HUES64 (cell line): ENCODE measurements at regions not wholly inside any gene's neighbourhood (a gene's known extent, or its start where the extent isn't known, plus 50 kb on each side); places are given as distances from the start of the nearest gene placed in this dataset.

Experiments used
- H3K27ac ChIP-seq: 2 replicates; pipeline ENCODE4 v1.7.0; 2013; ENCODE audit warnings: low read depth, low read length, inconsistent platforms
- H3K27me3 ChIP-seq: 2 replicates; pipeline ENCODE4 v1.6.1; 2013; ENCODE audit warnings: mild to moderate bottlenecking, low read length; ENCODE audit not compliant: insufficient read depth
- H3K36me3 ChIP-seq: 2 replicates; pipeline ENCODE4 v1.6.1; 2013; ENCODE audit warnings: mild to moderate bottlenecking, low read length; ENCODE audit not compliant: insufficient read depth
- H3K4me1 ChIP-seq: 2 replicates; pipeline ENCODE4 v1.6.1; 2013; ENCODE audit warnings: mild to moderate bottlenecking, low read length, moderate library complexity; ENCODE audit not compliant: insufficient read depth
- H3K4me3 ChIP-seq: 2 replicates; pipeline ENCODE4 v1.5.1; 2013; ENCODE audit warnings: mild to moderate bottlenecking, low read length, moderate library complexity
- H3K9ac ChIP-seq: 2 replicates; pipeline ENCODE4 v1.6.1; 2013; ENCODE audit warnings: mild to moderate bottlenecking, low read depth, low read length
- H3K9me3 ChIP-seq: 2 replicates; pipeline ENCODE4 v1.6.1; 2013; ENCODE audit warnings: low read depth, low read length; ENCODE audit not compliant: insufficient read depth
- WGBS: fragments of 150-250, 120-280 bp; methylation state at CpG from one replicate; pipeline ENCODE4 v1.1.7; 2013; ENCODE audit warnings: missing lambda C conversion rate; 5-methylcytosine and 5-hydroxymethylcytosine counted together

GRCh38 chr12:126509572-126509971, 1444.3 kb downstream of the AACS start:
- Histone ChIP-seq H3K9me3 (no peaks in the 10 kb centered on the region), H3K4me3 (no peak overlapping the region), H3K36me3 (no peaks in the 10 kb centered on the region), H3K27ac (no peak overlapping the region), H3K4me1 (no peaks in the 10 kb centered on the region; the same call in 1 of the 2 replicates), H3K9ac (no peak overlapping the region), H3K27me3 (no peaks in the 10 kb centered on the region)
- WGBS = 64% methylated on average over 3 of the region's 4 CpGs

GRCh38 chr12:126510630-126511029, 1445.4 kb downstream of the AACS start:
- Histone ChIP-seq H3K27ac (no peak overlapping the region), H3K4me3 (no peak overlapping the region), H3K27me3 (no peaks in the 10 kb centered on the region), H3K9ac (no peak overlapping the region), H3K4me1 (no peaks in the 10 kb centered on the region; the same call in 1 of the 2 replicates), H3K36me3 (no peaks in the 10 kb centered on the region), H3K9me3 (no peaks in the 10 kb centered on the region)
- 97% methylated on average over 5 of the region's 5 CpGs for WGBS

- Histone ChIP-seq H3K36me3 (no peaks in the 10 kb centered on the region), H3K4me3 (no peak overlapping the region), H3K27ac (no peak overlapping the region), H3K9ac (no peak overlapping the region), H3K4me1 (no peaks in the 10 kb centered on the region; the same call in 1 of the 2 replicates), H3K9me3 (no peaks in the 10 kb centered on the region), H3K27me3 (no peaks in the 10 kb centered on the region)
- WGBS = 73% methylated on average over 4 of the region's 5 CpGs
Measured at GRCh38 chr12:126512916-126513913, 1448.0 kb downstream of the AACS start.

- no peaks in the 10 kb centered on the region for H3K4me1 ChIP-seq
- H3K9me3 ChIP-seq = no peaks in the 10 kb centered on the region
- 93% methylated on average over 7 of the region's 10 CpGs for WGBS
- no peak overlapping the region for H3K9ac ChIP-seq
- no peak overlapping the region for H3K27ac ChIP-seq
- H3K27me3 ChIP-seq = no peaks in the 10 kb centered on the region
- H3K36me3 ChIP-seq = no peaks in the 10 kb centered on the region
- no peak overlapping the region for H3K4me3 ChIP-seq
Measured at GRCh38 chr12:126518596-126519200, 1453.5 kb downstream of the AACS start.

GRCh38 chr12:126519833-126520232, 1454.6 kb downstream of the AACS start:
- no peaks in the 10 kb centered on the region for H3K4me1 ChIP-seq
- WGBS = 85% methylated on average over 2 of the region's 3 CpGs
- no peak overlapping the region for H3K27ac ChIP-seq
- no peaks in the 10 kb centered on the region for H3K27me3 ChIP-seq
- H3K9ac ChIP-seq = no peak overlapping the region
- H3K9me3 ChIP-seq = no peaks in the 10 kb centered on the region
- H3K36me3 ChIP-seq = no peaks in the 10 kb centered on the region
- no peak overlapping the region for H3K4me3 ChIP-seq

GRCh38 chr12:126523891-126524290, 1458.7 kb downstream of the AACS start:
- Histone ChIP-seq H3K27ac (no peak overlapping the region), H3K4me1 (no peaks in the 10 kb centered on the region), H3K27me3 (no peaks in the 10 kb centered on the region), H3K36me3 (no peaks in the 10 kb centered on the region), H3K4me3 (no peak overlapping the region), H3K9ac (no peak overlapping the region), H3K9me3 (no peaks in the 10 kb centered on the region)
- WGBS = 94% methylated on average over 6 of the region's 7 CpGs

GRCh38 chr12:126534495-126534894, 1469.3 kb downstream of the AACS start:
- H3K4me1 ChIP-seq = peaks cover 9% of the 10 kb centered on the region; the same call in 1 of the 2 replicates
- H3K9ac ChIP-seq = no peak overlapping the region
- no peaks in the 10 kb centered on the region for H3K36me3 ChIP-seq
- H3K9me3 ChIP-seq = no peaks in the 10 kb centered on the region
- 80% methylated on average over 2 of the region's 2 CpGs for WGBS
- no peak overlapping the region for H3K4me3 ChIP-seq
- no peaks in the 10 kb centered on the region for H3K27me3 ChIP-seq
- H3K27ac ChIP-seq = no peak overlapping the region

- H3K27ac ChIP-seq = no peak overlapping the region
- no peak overlapping the region for H3K4me3 ChIP-seq
- no peaks in the 10 kb centered on the region for H3K36me3 ChIP-seq
- peaks cover 7% of the 10 kb centered on the region; the same call in 1 of the 2 replicates for H3K4me1 ChIP-seq
- no peaks in the 10 kb centered on the region for H3K9me3 ChIP-seq
- no peaks in the 10 kb centered on the region for H3K27me3 ChIP-seq
- no peak overlapping the region for H3K9ac ChIP-seq
- 98% methylated on average over 1 of the region's 1 CpG for WGBS
Measured at GRCh38 chr12:126534942-126535341, 1469.7 kb downstream of the AACS start.

- Histone ChIP-seq H3K4me1 (no peaks in the 10 kb centered on the region), H3K9me3 (no peaks in the 10 kb centered on the region), H3K27ac (no peak overlapping the region), H3K9ac (no peak overlapping the region), H3K36me3 (no peaks in the 10 kb centered on the region), H3K27me3 (no peaks in the 10 kb centered on the region), H3K4me3 (no peak overlapping the region)
- WGBS = 91% methylated on average over 4 of the region's 4 CpGs
Measured at GRCh38 chr12:126535971-126536370, 1470.7 kb downstream of the AACS start.

GRCh38 chr12:126537961-126538530, 1472.8 kb downstream of the AACS start:
- no peaks in the 10 kb centered on the region for H3K9me3 ChIP-seq

GRCh38 chr12:126538888-126539287, 1473.7 kb downstream of the AACS start:
- H3K36me3 ChIP-seq = no peaks in the 10 kb centered on the region
- H3K27ac ChIP-seq = no peak overlapping the region
- H3K27me3 ChIP-seq = no peaks in the 10 kb centered on the region
- no peak overlapping the region for H3K9ac ChIP-seq
- no peaks in the 10 kb centered on the region for H3K4me1 ChIP-seq
- H3K4me3 ChIP-seq = no peak overlapping the region
- no peaks in the 10 kb centered on the region for H3K9me3 ChIP-seq
- WGBS = 90% methylated on average over 2 of the region's 2 CpGs

More at GRCh38 chr12:126537961-126538530, 1472.8 kb downstream of the AACS start:
- H3K9ac ChIP-seq = no peak overlapping the region
- H3K4me1 ChIP-seq = no peaks in the 10 kb centered on the region
- H3K4me3 ChIP-seq = no peak overlapping the region
- H3K27me3 ChIP-seq = no peaks in the 10 kb centered on the region
- 89% methylated on average over 3 of the region's 3 CpGs for WGBS
- no peak overlapping the region for H3K27ac ChIP-seq
- no peaks in the 10 kb centered on the region for H3K36me3 ChIP-seq
